Esophagus squamous epithelium (tissue), 5 donors: ENCODE measurements at regions not wholly inside any gene's neighbourhood (a gene's known extent, or its start where the extent isn't known, plus 50 kb on each side); places are given as distances from the start of the nearest gene placed in this dataset.

Source experiments
- DNase-seq: peaks from one replicate; lab custom pipeline; 2025; lab: John Stamatoyannopoulos, UW
- H3K27ac ChIP-seq, 4 donors: fragments of 200-600 bp; sonication (generic); one replicate each; pipeline ENCODE4 v1.5.1; 2016 to 2019; ENCODE audit warnings: mild to moderate bottlenecking in 1 of 4
- H3K27me3 ChIP-seq, 4 donors: fragments of 200-600 bp; sonication (generic); 1 replicate in 3 of 4; 2 replicates in 1 of 4; pipeline versions ENCODE4 v1.5.1 to v1.6.0; 2017 to 2021; ENCODE audit warnings: antibody characterized with exemption in 1 of 4
- H3K36me3 ChIP-seq, 3 donors: fragments of 200-600 bp; sonication (generic); one replicate each; pipeline ENCODE4 v1.5.1; 2016 to 2019
- H3K4me1 ChIP-seq, 3 donors: fragments of 200-600 bp; sonication (generic); one replicate each; pipeline ENCODE4 v1.5.1; 2017 to 2019
- H3K4me3 ChIP-seq, 4 donors: fragments of 200-600 bp; sonication (generic); 1 replicate in 3 of 4; 2 replicates in 1 of 4; pipeline ENCODE4 v1.5.1; 2016 to 2019; ENCODE audit warnings: mild to moderate bottlenecking in 2 of 4, moderate library complexity in 1 of 4
- H3K9me3 ChIP-seq, 3 donors: fragments of 200-600 bp; sonication (generic); one replicate each; pipeline ENCODE4 v1.5.1; 2016 to 2019
- CTCF ChIP-seq, 6 experiments: fragments of 450-650 bp in 4 of 6; fragments of 200-600 bp in 2 of 6; sonication (generic) in 2 of 6; IDR thresholded peaks; one replicate each; pipeline ENCODE4 v1.5.1; 2016 to 2019; ENCODE audit warnings: antibody characterized with exemption in 6 of 6, mild to moderate bottlenecking in 4 of 6, moderate library complexity in 4 of 6
- POLR2A ChIP-seq, 4 donors: fragments of 450-650 bp; IDR thresholded peaks; one replicate each; pipeline ENCODE4 v1.6.1; 2017; ENCODE audit warnings: antibody characterized with exemption in 4 of 4, mild to moderate bottlenecking in 4 of 4, moderate library complexity in 3 of 4
- WGBS, 2 donors: methylation state at CpG; one replicate each; pipeline ENCODE4 v1.1.5; 2018; 5-methylcytosine and 5-hydroxymethylcytosine counted together
- intact Hi-C: fragments of 100-400 bp; cut with DNase I; formaldehyde crosslinking; loops from one replicate; pipeline ENCODE4 v1.15.0; 2022
- donor health status: DM: yes; HTN: yes; CAD: no.

GRCh38 chr4:8688041-8688907 is 95.7 kb downstream of the CPZ start:
- Histone ChIP-seq H3K27me3 (peaks cover 0 to 43% (median 0%) of the 10 kb centered on the region in 4 donors), H3K9me3 (no peaks in the 10 kb centered on the region), H3K4me3 (no peak overlapping the region), H3K36me3 (no peaks in the 10 kb centered on the region), H3K4me1 (no peaks in the 10 kb centered on the region), H3K27ac (no peak overlapping the region)
- WGBS, 2 donors, result 19 to 28% methylated on average over 30 to 32 of the region's 41 CpGs
- intact Hi-C loops, result loop anchor here (10.0 kb wide), 1 partner anchor 227 kb away; no protein-coding TSS in a partner anchor
- no peak for TF ChIP-seq POLR2A (IDR thresholded peaks at IDR 0.05)
- peak in 4 of 6 experiments; percentile 45 to 68 (median 48) for TF ChIP-seq CTCF (IDR thresholded peaks at IDR 0.05)
- DNase-seq, result no peak

- TF ChIP-seq CTCF (IDR thresholded peaks at IDR 0.05) (no peak), POLR2A (IDR thresholded peaks at IDR 0.05) (no peak)
- intact Hi-C loops, result loop anchor here (10.0 kb wide), 1 partner anchor 228 kb away; no protein-coding TSS in a partner anchor
- no peaks in the 10 kb centered on the region for H3K4me1 ChIP-seq
- H3K4me3 ChIP-seq, result no peak overlapping the region
- 71 to 80% methylated on average over 1 of the region's 1 CpG for WGBS, 2 donors
- peaks cover 0 to 53% (median 0%) of the 10 kb centered on the region in 4 donors for H3K27me3 ChIP-seq
- DNase-seq, result no peak
- H3K9me3 ChIP-seq, result no peaks in the 10 kb centered on the region
- H3K36me3 ChIP-seq, result no peaks in the 10 kb centered on the region
- no peak overlapping the region for H3K27ac ChIP-seq
Measured at GRCh38 chr4:8687083-8687482, 94.5 kb downstream of the CPZ start.

GRCh38 chr4:8685831-8686230 is 93.3 kb downstream of the CPZ start:
- H3K9me3 ChIP-seq, result no peaks in the 10 kb centered on the region
- H3K27me3 ChIP-seq, result peaks cover 0 to 63% (median 0%) of the 10 kb centered on the region in 4 donors
- H3K4me3 ChIP-seq, result no peak overlapping the region
- no peak overlapping the region for H3K27ac ChIP-seq
- no peak for TF ChIP-seq CTCF (IDR thresholded peaks at IDR 0.05)
- TF ChIP-seq POLR2A (IDR thresholded peaks at IDR 0.05), result no peak
- WGBS, 2 donors, result 65 to 72% methylated on average over 2 to 5 of the region's 6 CpGs
- DNase-seq, result no peak
- H3K36me3 ChIP-seq, result no peaks in the 10 kb centered on the region
- no peaks in the 10 kb centered on the region for H3K4me1 ChIP-seq
- intact Hi-C loops, result loop anchor here (10.0 kb wide), 1 partner anchor 229 kb away; no protein-coding TSS in a partner anchor

- Histone ChIP-seq H3K27ac (no peak overlapping the region), H3K4me3 (no peak overlapping the region), H3K36me3 (no peaks in the 10 kb centered on the region), H3K4me1 (no peaks in the 10 kb centered on the region), H3K9me3 (no peaks in the 10 kb centered on the region), H3K27me3 (peaks cover 0 to 43% (median 0%) of the 10 kb centered on the region in 4 donors)
- intact Hi-C loops, result loop anchor here (10.0 kb wide), 1 partner anchor 231 kb away; no protein-coding TSS in a partner anchor
- TF ChIP-seq POLR2A (IDR thresholded peaks at IDR 0.05) (no peak), CTCF (IDR thresholded peaks at IDR 0.05) (no peak)
- 89 to 92% methylated on average over 5 of the region's 5 CpGs for WGBS, 2 donors
- no peak for DNase-seq
Measured at GRCh38 chr4:8683462-8683861, 90.9 kb downstream of the CPZ start.

GRCh38 chr4:8682725-8683124 is 90.2 kb downstream of the CPZ start:
- WGBS, 2 donors, result 60 to 62% methylated on average over 2 to 7 of the region's 10 CpGs
- H3K4me1 ChIP-seq, result no peaks in the 10 kb centered on the region
- no peak for TF ChIP-seq CTCF (IDR thresholded peaks at IDR 0.05)
- no peak for TF ChIP-seq POLR2A (IDR thresholded peaks at IDR 0.05)
- peaks cover 0 to 36% (median 0%) of the 10 kb centered on the region in 4 donors for H3K27me3 ChIP-seq
- no peak overlapping the region for H3K4me3 ChIP-seq
- no peaks in the 10 kb centered on the region for H3K36me3 ChIP-seq
- no peak for DNase-seq
- H3K27ac ChIP-seq, result no peak overlapping the region
- no peaks in the 10 kb centered on the region for H3K9me3 ChIP-seq
- intact Hi-C loops, result loop anchor here (10.0 kb wide), 1 partner anchor 232 kb away; no protein-coding TSS in a partner anchor
